HepG2 (cell line): ENCODE measurements at regions not wholly inside any gene's neighbourhood (a gene's known extent, or its start where the extent isn't known, plus 50 kb on each side); places are given as distances from the start of the nearest gene placed in this dataset.

ENCODE experiments used
- ATAC-seq: fragments of 200-7000 bp; cut with Tn5 transposase; 3 replicates; pipeline ENCODE4 v1.9.1; 2020; ENCODE audit warnings: mild to moderate bottlenecking, moderate library complexity
- BruUV-seq: library from RNA; stranded (reverse); fragments of 400-500 nt; replicated peaks from 2 replicates; lab custom pipeline; 2021; lab: Mats Ljungman, UMichigan
- CTCF ChIA-PET: fragments of 300-600 bp; formaldehyde crosslinking; extraction: SDS; loops from one replicate; lab custom pipeline; 2021; ENCODE audit warnings: low total read pairs, inconsistent platforms, low intra/inter-chr PET ratio; lab: Yijun Ruan, JAX
- POLR2A ChIA-PET: fragments of 350-600 bp; sonication (Branson Sonifier 250); formaldehyde crosslinking; loops from one replicate; lab custom pipeline; 2020; ENCODE audit warnings: antibody characterized with exemption, inconsistent platforms; lab: Yijun Ruan, JAX
- DNase-seq: peaks from one replicate; pipeline ENCODE4 v3.0.0-alpha.2; 2015; ENCODE audit warnings: low spot score
- FAIRE-seq: peaks from 3 replicates; lab custom pipeline; 2011; peaks lifted over from hg19 to GRCh38; lab: Jason Lieb, UNC
- H2AFZ ChIP-seq: one replicate; pipeline ENCODE4 v1.6.1; 2011; ENCODE audit warnings: low read length, inconsistent platforms
- H3K27ac ChIP-seq: fragments of 300-600 bp; 3 replicates; pipeline ENCODE4 v1.8.0; 2011; ENCODE audit warnings: mixed run types, mild to moderate bottlenecking, mixed read lengths, low read length, inconsistent platforms; ENCODE audit not compliant: insufficient read depth; ENCODE audit errors: extremely low read length
- H3K27me3 ChIP-seq, 2 experiments: fragments of 200-600 bp in 1 of 2; 2 replicates in 1 of 2; 3 replicates in 1 of 2; pipeline versions ENCODE4 v1.6.0 to v1.8.0; 2011; ENCODE audit warnings: low read length in 2 of 2, mild to moderate bottlenecking in 2 of 2, moderate library complexity in 2 of 2, inconsistent platforms in 1 of 2; ENCODE audit not compliant: insufficient read depth in 2 of 2, control insufficient read depth in 1 of 2
- H3K36me3 ChIP-seq, 2 experiments: fragments of 200-600 bp in 1 of 2; replicated peaks in 1 of 2; 2 replicates in 1 of 2; 3 replicates in 1 of 2; pipeline versions ENCODE4 v1.5.1 to v1.8.0; 2011; ENCODE audit warnings: low read length in 2 of 2, inconsistent platforms in 1 of 2; ENCODE audit not compliant: insufficient read depth in 2 of 2, control insufficient read depth in 1 of 2
- H3K4me1 ChIP-seq: 2 replicates; pipeline ENCODE4 v1.5.1; 2012; ENCODE audit warnings: low read length, inconsistent platforms; ENCODE audit not compliant: insufficient read depth
- H3K4me2 ChIP-seq: 2 replicates; pipeline ENCODE4 v1.6.0; 2011; ENCODE audit warnings: low read depth, low read length, inconsistent platforms
- H3K4me3 ChIP-seq, 3 experiments: fragments of 200-600 bp in 1 of 3; sonication (generic), shearing (Covaris generic) in 1 of 3; replicated peaks in 1 of 3; 2 replicates each; pipeline ENCODE4 v1.5.1; 2011 to 2016; ENCODE audit warnings: low read length in 3 of 3, inconsistent platforms in 2 of 3, low read depth in 2 of 3, mild to moderate bottlenecking in 2 of 3, control low read depth in 1 of 3, mixed read lengths in 1 of 3; ENCODE audit not compliant: insufficient read depth in 1 of 3
- H3K79me2 ChIP-seq: one replicate; pipeline ENCODE4 v1.6.1; 2011; ENCODE audit warnings: low read length, inconsistent platforms; ENCODE audit not compliant: insufficient read depth
- H3K9ac ChIP-seq: 2 replicates; pipeline ENCODE4 v1.6.0; 2011; ENCODE audit warnings: mild to moderate bottlenecking, low read depth, low read length, inconsistent platforms; ENCODE audit not compliant: insufficient read depth
- H3K9me3 ChIP-seq: 2 replicates; pipeline ENCODE4 v1.5.1; 2012; ENCODE audit warnings: mild to moderate bottlenecking, low read length
- H4K20me1 ChIP-seq: 2 replicates; pipeline ENCODE4 v1.6.0; 2011; ENCODE audit warnings: inconsistent platforms, mild to moderate bottlenecking, low read length, moderate library complexity; ENCODE audit not compliant: insufficient read depth
- CREB1 ChIP-seq, 2 experiments: fragments of 450-650 bp in 1 of 2; IDR thresholded peaks; 2 replicates each; pipeline ENCODE4 v1.6.1; 2016 to 2017; ENCODE audit warnings: control low read depth in 1 of 2, mild to moderate bottlenecking in 1 of 2, missing compliant biosample characterization in 1 of 2, missing genetic modification characterization in 1 of 2
- ZNF160 ChIP-seq: sonication (generic); formaldehyde crosslinking; IDR thresholded peaks from 2 replicates; pipeline ENCODE4 v1.8.0; 2022; ENCODE audit warnings: mild to moderate bottlenecking, inconsistent platforms, missing genetic modification reagents
- ZNF326 ChIP-seq: sonication (generic); formaldehyde crosslinking; IDR thresholded peaks from 2 replicates; pipeline ENCODE4 v1.4.0; 2020; ENCODE audit warnings: missing genetic modification reagents, borderline replicate concordance
- WGBS: methylation state at CpG from one replicate; pipeline ENCODE4 v1.1.6; 2017; ENCODE audit warnings: low lambda C conversion rate; 5-methylcytosine and 5-hydroxymethylcytosine counted together
- in situ Hi-C: cut with HindIII; loops from 2 replicates; pipeline ENCODE4 v1.10.0; 2017; ENCODE audit warnings: low pct_unique_long_range_greater_than_20kb; ENCODE audit not compliant: extremely low pct_ligation_motif_present
- intact Hi-C: fragments of 100-400 bp; cut with micrococcal nuclease; formaldehyde crosslinking; loops from one replicate; pipeline ENCODE4 v1.10.0; 2022; ENCODE audit not compliant: unreplicated experiment
- TF ChIP-seq, protein P1 (sequence below): sonication (generic); formaldehyde crosslinking; IDR thresholded peaks from 2 replicates; pipeline ENCODE4 v1.8.1; 2023; ENCODE audit warnings: mild to moderate bottlenecking, moderate library complexity, missing genetic modification reagents
- TF ChIP-seq, protein P2 (sequence below): sonication (generic); formaldehyde crosslinking; conservative IDR thresholded peaks from 2 replicates; pipeline ENCODE4 v1.8.0; 2022; ENCODE audit warnings: missing genetic modification reagents

DNA sequence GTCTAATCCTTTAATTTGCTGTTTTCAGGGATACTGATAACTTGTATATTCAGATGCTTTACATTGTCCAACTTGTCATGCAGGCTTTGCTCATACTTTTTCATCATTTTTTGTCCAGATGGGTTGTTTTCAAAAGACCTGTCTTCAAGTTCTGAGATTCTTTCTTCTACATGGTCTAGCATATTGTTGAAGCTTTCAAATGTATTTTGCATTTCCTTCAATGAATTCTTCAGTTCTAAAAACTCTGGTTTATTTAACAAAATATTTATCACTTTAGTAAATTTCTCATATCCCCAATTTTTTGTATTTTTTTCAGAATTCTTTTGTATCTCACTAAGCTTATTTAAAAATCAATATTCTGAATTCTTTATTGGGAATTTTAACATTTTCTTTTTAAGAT lies 388.3 kb upstream of the IL12A start:
- H3K4me1 ChIP-seq = no peaks in the 10 kb centered on the region
- no peak overlapping the region for H3K4me2 ChIP-seq
- intact Hi-C loops = no loop called here
- no peak overlapping the region for H3K4me3 ChIP-seq
- POLR2A ChIA-PET = no interaction called here
- no peak overlapping the region for H3K27ac ChIP-seq
- DNase-seq = no peak
- in situ Hi-C loops = no loop called here
- BruUV-seq = no TSS peak
- H3K9me3 ChIP-seq = peaks cover 27% of the 10 kb centered on the region
- H3K9ac ChIP-seq = no peak overlapping the region
- no peaks in the 10 kb centered on the region for H4K20me1 ChIP-seq
- H3K79me2 ChIP-seq = no peaks in the 10 kb centered on the region
- TF ChIP-seq, protein P1, sequence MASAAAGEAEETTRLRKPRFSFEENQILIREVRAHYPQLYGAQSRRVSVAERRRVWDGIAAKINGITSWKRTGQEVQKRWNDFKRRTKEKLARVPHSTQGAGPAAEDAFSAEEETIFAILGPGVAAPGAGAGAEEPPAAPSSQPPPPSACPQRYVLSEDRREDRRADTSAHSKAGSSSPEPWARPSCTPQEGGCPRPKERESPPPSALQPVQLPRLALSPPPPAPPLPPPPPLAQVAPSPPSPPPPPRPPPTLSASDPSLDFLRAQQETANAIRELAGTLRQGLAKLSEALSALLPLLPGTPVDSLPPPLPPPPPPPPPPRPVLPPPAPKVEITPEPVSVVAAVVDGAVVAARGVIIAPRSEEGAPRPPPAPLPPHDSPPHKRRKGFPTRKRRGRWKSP (CRISPR knock-in tag) = no peak
- TF ChIP-seq, protein P2, sequence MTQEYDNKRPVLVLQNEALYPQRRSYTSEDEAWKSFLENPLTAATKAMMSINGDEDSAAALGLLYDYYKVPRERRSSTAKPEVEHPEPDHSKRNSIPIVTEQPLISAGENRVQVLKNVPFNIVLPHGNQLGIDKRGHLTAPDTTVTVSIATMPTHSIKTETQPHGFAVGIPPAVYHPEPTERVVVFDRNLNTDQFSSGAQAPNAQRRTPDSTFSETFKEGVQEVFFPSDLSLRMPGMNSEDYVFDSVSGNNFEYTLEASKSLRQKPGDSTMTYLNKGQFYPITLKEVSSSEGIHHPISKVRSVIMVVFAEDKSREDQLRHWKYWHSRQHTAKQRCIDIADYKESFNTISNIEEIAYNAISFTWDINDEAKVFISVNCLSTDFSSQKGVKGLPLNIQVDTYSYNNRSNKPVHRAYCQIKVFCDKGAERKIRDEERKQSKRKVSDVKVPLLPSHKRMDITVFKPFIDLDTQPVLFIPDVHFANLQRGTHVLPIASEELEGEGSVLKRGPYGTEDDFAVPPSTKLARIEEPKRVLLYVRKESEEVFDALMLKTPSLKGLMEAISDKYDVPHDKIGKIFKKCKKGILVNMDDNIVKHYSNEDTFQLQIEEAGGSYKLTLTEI (CRISPR knock-in tag) = no peak
- peak; percentile 97 for TF ChIP-seq ZNF160 (CRISPR knock-in tag)
- no peaks in the 10 kb centered on the region for H3K27me3 ChIP-seq
- FAIRE-seq = no peak
- no peak for ATAC-seq
- no peaks in the 10 kb centered on the region for H3K36me3 ChIP-seq
- H2AFZ ChIP-seq = no peak overlapping the region
- CTCF ChIA-PET = no interaction called here

DNA sequence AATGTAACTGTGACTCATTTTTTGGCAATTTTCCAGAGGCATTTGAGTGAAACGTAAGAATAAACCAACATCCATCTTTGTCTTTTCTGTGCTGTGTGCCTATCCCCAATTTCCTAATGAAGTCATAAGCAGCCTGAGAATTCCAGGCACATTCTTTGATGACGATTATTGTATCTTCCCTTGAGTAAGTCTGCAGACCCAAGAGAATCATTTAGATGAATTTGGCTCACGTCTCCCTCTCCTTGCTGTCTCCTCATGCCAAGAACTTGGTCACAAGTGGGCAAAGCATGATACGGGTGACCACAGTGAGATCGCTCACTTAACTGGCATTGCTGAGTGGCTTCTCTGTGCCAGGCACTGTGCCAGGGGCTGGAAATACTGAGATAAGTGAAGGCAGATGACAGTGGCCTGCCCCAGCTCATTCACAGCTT lies 384.5 kb upstream of the IL12A start:
- H3K4me3 ChIP-seq = no peak overlapping the region
- peaks cover 27% of the 10 kb centered on the region for H3K9me3 ChIP-seq
- H4K20me1 ChIP-seq = no peaks in the 10 kb centered on the region
- no peaks in the 10 kb centered on the region for H3K36me3 ChIP-seq
- no peak overlapping the region for H2AFZ ChIP-seq
- intact Hi-C loops (no loop called here), in situ Hi-C loops (no loop called here)
- no TSS peak for BruUV-seq
- TF ChIP-seq ZNF326 (CRISPR knock-in tag) (no peak), CREB1 (IDR thresholded peaks at IDR 0.05) (peak; percentile 29; the same call in 1 of the 2 replicates), CREB1 (CRISPR knock-in tag; IDR thresholded peaks at IDR 0.05) (no peak)
- CTCF ChIA-PET = no interaction called here
- H3K27ac ChIP-seq = no peak overlapping the region
- no peaks in the 10 kb centered on the region for H3K27me3 ChIP-seq
- no peak for ATAC-seq
- WGBS = 13% methylated on average over 5 of the region's 5 CpGs
- no peak for DNase-seq
- no peak overlapping the region for H3K4me2 ChIP-seq
- H3K9ac ChIP-seq = no peak overlapping the region
- H3K4me1 ChIP-seq = no peaks in the 10 kb centered on the region
- POLR2A ChIA-PET = no interaction called here
- H3K79me2 ChIP-seq = no peaks in the 10 kb centered on the region
- no peak for FAIRE-seq
